AG04450 (cell line): ENCODE measurements at regions not wholly inside any gene's neighbourhood (a gene's known extent, or its start where the extent isn't known, plus 50 kb on each side); places are given as distances from the start of the nearest gene placed in this dataset.
"Not testable (repeated sequence)": the region's sequence is repeated elsewhere in the genome, so short reads cannot be mapped to it uniquely, and the experiment has no call there.

Source experiments
- CTCF ChIA-PET: fragments of 300-600, 350-600 bp; formaldehyde crosslinking; extraction: SDS; loops from one replicate; lab custom pipeline; 2022; ENCODE audit warnings: antibody characterized with exemption, inconsistent platforms; lab: Charles Lee
- POLR2A ChIA-PET: fragments of 350-600 bp; formaldehyde crosslinking; extraction: SDS; loops from one replicate; lab custom pipeline; 2021; ENCODE audit warnings: antibody characterized with exemption, inconsistent platforms; lab: Yijun Ruan, JAX
- DNase-seq: peaks from one replicate; pipeline ENCODE4 v3.0.0-alpha.2; 2011; ENCODE audit warnings: low read depth, low spot score
- H3K27ac ChIP-seq: one replicate; pipeline ENCODE4 v1.5.1; 2012; ENCODE audit warnings: low read depth, low read length, control low read depth
- H3K27me3 ChIP-seq: one replicate; pipeline ENCODE4 v1.6.0; 2012; ENCODE audit warnings: low read length; ENCODE audit not compliant: control insufficient read depth, insufficient read depth
- H3K4me3 ChIP-seq: 2 replicates; pipeline ENCODE4 v1.5.1; 2011; ENCODE audit warnings: mild to moderate bottlenecking, low read depth, low read length, control low read depth
- H3K9me3 ChIP-seq: 2 replicates; pipeline ENCODE4 v1.5.1; 2012; ENCODE audit warnings: low read length; ENCODE audit not compliant: control insufficient read depth, insufficient read depth
- CTCF ChIP-seq: IDR thresholded peaks from 2 replicates; pipeline ENCODE4 v1.5.1; 2011; ENCODE audit warnings: low read depth, low read length, control low read depth, inconsistent platforms

GRCh38 chr13:68714292-68714691, 1393.3 kb upstream of the ATXN8OS start:
- ChIA-PET POLR2A (no interaction called here), CTCF (no interaction called here)
- Histone ChIP-seq H3K4me3 (no peak overlapping the region), H3K9me3 (peaks cover 7% of the 10 kb centered on the region; the same call in 1 of the 2 replicates), H3K27me3 (no peaks in the 10 kb centered on the region), H3K27ac (no peak overlapping the region)
- DNase-seq: no peak
- no peak for TF ChIP-seq CTCF

GRCh38 chr13:68713394-68713793, 1394.2 kb upstream of the ATXN8OS start:
- no peak for TF ChIP-seq CTCF
- H3K27me3 ChIP-seq: no peaks in the 10 kb centered on the region
- peaks cover 9% of the 10 kb centered on the region for H3K9me3 ChIP-seq
- H3K4me3 ChIP-seq: no peak overlapping the region
- ChIA-PET CTCF (no interaction called here), POLR2A (no interaction called here)
- DNase-seq: no peak
- H3K27ac ChIP-seq: no peak overlapping the region

GRCh38 chr13:68708336-68708908, 1399.2 kb upstream of the ATXN8OS start:
- no peak for TF ChIP-seq CTCF
- Histone ChIP-seq H3K27ac (no peak overlapping the region), H3K9me3 (peaks cover 11% of the 10 kb centered on the region), H3K4me3 (no peak overlapping the region), H3K27me3 (no peaks in the 10 kb centered on the region)
- DNase-seq: no peak
- POLR2A ChIA-PET: no interaction called here
- CTCF ChIA-PET: no interaction called here

GRCh38 chr13:68706044-68706443, 1401.6 kb upstream of the ATXN8OS start:
- DNase-seq, H3K9me3 ChIP-seq, H3K27ac ChIP-seq, CTCF ChIA-PET, H3K27me3 ChIP-seq, POLR2A ChIA-PET, H3K4me3 ChIP-seq: not testable (repeated sequence)

GRCh38 chr13:68697551-68697950, 1410.1 kb upstream of the ATXN8OS start:
- peaks cover 6% of the 10 kb centered on the region; the same call in 1 of the 2 replicates for H3K9me3 ChIP-seq
- DNase-seq: no peak
- no peaks in the 10 kb centered on the region for H3K27me3 ChIP-seq
- no peak overlapping the region for H3K27ac ChIP-seq
- CTCF ChIA-PET: no interaction called here
- POLR2A ChIA-PET: no interaction called here
- no peak for TF ChIP-seq CTCF
- no peak overlapping the region for H3K4me3 ChIP-seq

GRCh38 chr13:68696907-68697306, 1410.7 kb upstream of the ATXN8OS start:
- POLR2A ChIA-PET: no interaction called here
- no peaks in the 10 kb centered on the region for H3K27me3 ChIP-seq
- no peak overlapping the region for H3K27ac ChIP-seq
- no peak overlapping the region for H3K4me3 ChIP-seq
- H3K9me3 ChIP-seq: peaks cover 6% of the 10 kb centered on the region; the same call in 1 of the 2 replicates
- CTCF ChIA-PET: no interaction called here
- DNase-seq: no peak
- TF ChIP-seq CTCF: no peak
